ENCODE measurements at regions not wholly inside any gene's neighbourhood (a gene's known extent, or its start where the extent isn't known, plus 50 kb on each side); places are given as distances from the start of the nearest gene placed in this dataset.
"Not testable (repeated sequence)": the region's sequence is repeated elsewhere in the genome, so short reads cannot be mapped to it uniquely, and the experiment has no call there.

GRCh38 chr6:155543166-155543847, 87.7 kb upstream of the NOX3 start:
- no peak for DNase-seq

- no peak for DNase-seq
Measured at GRCh38 chr6:155542036-155542435, 86.4 kb upstream of the NOX3 start.

- DNase-seq: no peak
Measured at GRCh38 chr6:155538708-155539390, 83.2 kb upstream of the NOX3 start.

- no peak for DNase-seq
Measured at GRCh38 chr6:155534678-155535077, 79.0 kb upstream of the NOX3 start.

GRCh38 chr6:155530219-155530834, 74.7 kb upstream of the NOX3 start:
- peak; percentile 62 for DNase-seq

GRCh38 chr6:155529814-155530213, 74.2 kb upstream of the NOX3 start:
- DNase-seq: not testable (repeated sequence)

GRCh38 chr6:155528982-155529453, 73.4 kb upstream of the NOX3 start:
- peak; percentile 96 for DNase-seq

- no peak for DNase-seq
Measured at GRCh38 chr6:155528335-155528734, 72.7 kb upstream of the NOX3 start.

GRCh38 chr6:155527443-155527842, 71.8 kb upstream of the NOX3 start:
- DNase-seq: no peak

- DNase-seq: peak; percentile 90
Measured at GRCh38 chr6:155523821-155524651, 68.4 kb upstream of the NOX3 start.

GRCh38 chr6:155521719-155522118, 66.1 kb upstream of the NOX3 start:
- peak; percentile 79 for DNase-seq

- no peak for DNase-seq
Measured at GRCh38 chr6:155520078-155520477, 64.4 kb upstream of the NOX3 start.

GRCh38 chr6:155519176-155519738, 63.6 kb upstream of the NOX3 start:
- no peak for DNase-seq

GRCh38 chr6:155517294-155517693, 61.7 kb upstream of the NOX3 start:
- DNase-seq: no peak

GRCh38 chr6:155510879-155511278, 55.2 kb upstream of the NOX3 start:
- DNase-seq: no peak

- DNase-seq: no peak
Measured at GRCh38 chr6:155509743-155510475, 54.3 kb upstream of the NOX3 start.

GRCh38 chr6:155505608-155505989, 50.0 kb upstream of the NOX3 start:
- no peak for DNase-seq

Measured in HCEC 1CT (cell line).